MCF 10A (cell line): ENCODE measurements at regions not wholly inside any gene's neighbourhood (a gene's known extent, or its start where the extent isn't known, plus 50 kb on each side); places are given as distances from the start of the nearest gene placed in this dataset.
A peak's percentile ranks its signal among the peaks of the same experiment; 100 is the strongest.

Experiments used
- BruUV-seq: library from RNA; stranded (reverse); fragments of 400-500 nt; replicated peaks from 2 replicates; lab custom pipeline; 2021; lab: Mats Ljungman, UMichigan
- CTCF ChIA-PET: fragments of 300-600 bp; sonication (Branson Sonifier 250); formaldehyde crosslinking; extraction: SDS; loops from one replicate; lab custom pipeline; 2021; ENCODE audit warnings: antibody characterized with exemption, inconsistent platforms; lab: Yijun Ruan, JAX
- POLR2A ChIA-PET: fragments of 300-600, 350-650 bp; sonication (Branson Sonifier 250); formaldehyde crosslinking; extraction: SDS; loops from one replicate; lab custom pipeline; 2020; ENCODE audit warnings: antibody characterized with exemption, inconsistent platforms; lab: Yijun Ruan, JAX
- DNase-seq: peaks from one replicate; pipeline ENCODE4 v3.0.0-alpha.2; 2018; ENCODE audit not compliant: unreplicated experiment
- H3K27ac Mint-ChIP-seq: one replicate; pipeline ENCODE4 v1.8.0; 2022; ENCODE audit warnings: mild to moderate bottlenecking, low read depth, mixed read lengths; ENCODE audit not compliant: unreplicated experiment
- H3K27me3 Mint-ChIP-seq: one replicate; pipeline ENCODE4 v1.8.0; 2022; ENCODE audit warnings: mixed read lengths; ENCODE audit not compliant: insufficient read depth, unreplicated experiment
- H3K36me3 Mint-ChIP-seq: one replicate; pipeline ENCODE4 v1.8.0; 2022; ENCODE audit warnings: mild to moderate bottlenecking, moderate library complexity, mixed read lengths; ENCODE audit not compliant: insufficient read depth, unreplicated experiment
- H3K4me1 Mint-ChIP-seq: one replicate; pipeline ENCODE4 v1.8.0; 2022; ENCODE audit warnings: mixed read lengths; ENCODE audit not compliant: insufficient read depth, unreplicated experiment
- H3K4me3 Mint-ChIP-seq: one replicate; pipeline ENCODE4 v1.8.0; 2022; ENCODE audit warnings: mild to moderate bottlenecking, moderate library complexity, mixed read lengths; ENCODE audit not compliant: unreplicated experiment
- H3K9me3 Mint-ChIP-seq: one replicate; pipeline ENCODE4 v1.8.0; 2022; ENCODE audit warnings: mixed read lengths; ENCODE audit not compliant: unreplicated experiment
- CTCF ChIP-seq: fragments of 200-600 bp; IDR thresholded peaks from one replicate; pipeline ENCODE4 v1.8.0; 2022; ENCODE audit warnings: antibody characterized with exemption, mild to moderate bottlenecking; ENCODE audit not compliant: unreplicated experiment
- intact Hi-C: fragments of 100-400 bp; cut with micrococcal nuclease; formaldehyde crosslinking; loops from 2 replicates; pipeline ENCODE4 v1.14.1; 2022

- intact Hi-C loops: no loop called here
- no TSS peak for BruUV-seq
- ChIA-PET POLR2A (no interaction called here), CTCF (no interaction called here)
- TF ChIP-seq CTCF: no peak
- Mint-ChIP-seq H3K27me3 (peaks cover 13% of the 10 kb centered on the region), H3K4me1 (peaks cover 10% of the 10 kb centered on the region), H3K27ac (no peak overlapping the region), H3K4me3 (no peak overlapping the region), H3K36me3 (no peaks in the 10 kb centered on the region), H3K9me3 (peaks cover 12% of the 10 kb centered on the region)
- DNase-seq: no peak
Measured at GRCh38 chr5:132130918-132131715, 57.5 kb downstream of the CSF2 start.

DNA sequence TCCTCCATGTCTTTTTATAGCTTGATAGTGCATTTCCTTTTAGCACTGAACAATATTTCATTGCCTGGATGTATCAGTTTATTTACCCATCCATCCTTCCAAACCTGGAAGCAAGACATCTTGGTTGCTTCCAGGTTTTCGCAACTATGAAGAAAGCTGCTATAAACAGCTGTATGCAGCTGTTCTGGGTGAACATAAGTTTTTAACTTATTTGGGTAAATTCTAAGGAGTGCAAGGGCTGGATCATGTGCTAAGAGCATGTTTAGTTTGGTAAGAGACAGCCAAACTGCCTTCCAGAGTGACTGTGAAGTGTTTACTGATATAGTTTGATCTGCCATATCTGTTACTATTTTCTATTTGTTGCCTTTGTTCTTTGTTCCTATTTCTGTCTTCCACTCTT, 58.5 kb downstream of the CSF2 start:
- Mint-ChIP-seq H3K4me3 (no peak overlapping the region), H3K9me3 (peaks cover 12% of the 10 kb centered on the region), H3K36me3 (no peaks in the 10 kb centered on the region), H3K4me1 (peaks cover 20% of the 10 kb centered on the region), H3K27ac (no peak overlapping the region), H3K27me3 (peaks cover 13% of the 10 kb centered on the region)
- no peak for DNase-seq
- intact Hi-C loops: no loop called here
- no peak for TF ChIP-seq CTCF
- CTCF ChIA-PET: interaction anchor here (0.6 kb wide), 2 partner anchors 11 to 23 kb away, joined by 3 read pairs; no protein-coding TSS in a partner anchor
- no TSS peak for BruUV-seq
- POLR2A ChIA-PET: no interaction called here

GRCh38 chr5:132134384-132134783, 60.8 kb downstream of the CSF2 start:
- no TSS peak for BruUV-seq
- CTCF ChIA-PET: interaction anchor here (0.6 to 5.6 kb wide), 13 partner anchors 9 to 1355 kb away, joined by 3 to 61 read pairs (median 4); no protein-coding TSS in a partner anchor
- Mint-ChIP-seq H3K9me3 (peaks cover 9% of the 10 kb centered on the region), H3K36me3 (no peaks in the 10 kb centered on the region), H3K4me1 (peaks cover 31% of the 10 kb centered on the region), H3K27ac (no peak overlapping the region), H3K4me3 (no peak overlapping the region), H3K27me3 (no peaks in the 10 kb centered on the region)
- peak; percentile 47 for TF ChIP-seq CTCF
- POLR2A ChIA-PET: interaction anchor here (1.1 kb wide), 1 partner anchor 74 kb away, joined by 3 read pairs; the partner anchor contains the start of gene IL3
- intact Hi-C loops: loop anchor here (1.0 kb wide), 1 partner anchor 69 kb away; no protein-coding TSS in a partner anchor
- peak; percentile 67 for DNase-seq

DNA sequence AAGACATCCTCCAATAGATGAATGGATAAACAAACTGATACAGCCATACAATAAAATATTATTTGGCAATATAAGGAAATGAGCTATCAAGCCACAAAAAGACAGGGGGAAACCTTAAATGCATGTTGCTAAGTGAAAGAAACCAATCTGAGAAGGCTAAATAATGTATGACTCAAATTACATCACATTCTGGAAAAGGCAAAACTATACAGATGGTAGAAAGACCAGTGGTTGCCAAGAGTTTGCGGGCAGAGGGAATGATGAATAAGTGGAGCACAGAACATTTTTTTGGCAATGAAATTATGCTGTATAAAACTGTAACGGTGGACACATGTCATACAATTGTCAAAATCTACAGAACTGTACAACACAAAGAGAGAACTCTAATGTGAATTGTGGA, 63.3 kb downstream of the CSF2 start:
- POLR2A ChIA-PET: interaction anchor here (0.9 to 1.2 kb wide), 3 partner anchors 42 to 226 kb away, joined by 3 read pairs; no protein-coding TSS in a partner anchor

More for the DNA sequence above, 63.3 kb downstream of the CSF2 start:
- Mint-ChIP-seq H3K27ac (peak overlapping the region; percentile 82), H3K36me3 (no peaks in the 10 kb centered on the region), H3K9me3 (peaks cover 18% of the 10 kb centered on the region), H3K4me3 (peak overlapping the region; percentile 43), H3K27me3 (no peaks in the 10 kb centered on the region), H3K4me1 (peaks cover 31% of the 10 kb centered on the region)
- CTCF ChIA-PET: interaction anchor here (0.6 to 5.6 kb wide), 8 partner anchors 11 to 1374 kb away, joined by 3 to 61 read pairs (median 3); no protein-coding TSS in a partner anchor
- intact Hi-C loops: loop anchor here (2.0 kb wide), 1 partner anchor 34 kb away; no protein-coding TSS in a partner anchor
- TF ChIP-seq CTCF: no peak
- BruUV-seq: no TSS peak
- DNase-seq: peak; percentile 98
